ENCODE measurements at regions not wholly inside any gene's neighbourhood (a gene's known extent, or its start where the extent isn't known, plus 50 kb on each side); places are given as distances from the start of the nearest gene placed in this dataset.

DNA sequence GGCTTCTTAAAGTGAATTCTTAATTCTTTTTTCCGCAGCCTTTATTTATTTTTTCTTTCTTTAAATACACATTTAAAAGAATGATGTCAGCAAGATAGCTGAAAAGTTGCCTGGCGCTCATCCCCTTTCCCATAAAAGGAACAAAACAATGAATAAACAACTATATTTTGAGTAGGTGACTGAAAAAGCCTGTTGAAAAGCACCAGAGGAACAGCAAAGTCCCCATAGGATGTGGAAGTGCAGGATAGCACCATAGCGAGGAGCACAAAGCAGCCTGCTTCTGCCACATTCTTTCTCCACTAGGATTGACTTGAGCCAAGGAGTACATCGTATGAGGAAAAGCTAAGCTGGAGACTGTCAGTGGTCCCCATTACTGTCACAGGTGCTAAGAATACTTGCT lies 754.9 kb downstream of the SQOR start:
- TF ChIP-seq CTCF (IDR thresholded peaks at IDR 0.05) (no peak), POLR2A (IDR thresholded peaks at IDR 0.05) (no peak)

Data from thyroid gland (tissue), 4 donors.